ENCODE measurements at regions not wholly inside any gene's neighbourhood (a gene's known extent, or its start where the extent isn't known, plus 50 kb on each side); places are given as distances from the start of the nearest gene placed in this dataset.
"Not testable (repeated sequence)": the region's sequence is repeated elsewhere in the genome, so short reads cannot be mapped to it uniquely, and the experiment has no call there.

DNA sequence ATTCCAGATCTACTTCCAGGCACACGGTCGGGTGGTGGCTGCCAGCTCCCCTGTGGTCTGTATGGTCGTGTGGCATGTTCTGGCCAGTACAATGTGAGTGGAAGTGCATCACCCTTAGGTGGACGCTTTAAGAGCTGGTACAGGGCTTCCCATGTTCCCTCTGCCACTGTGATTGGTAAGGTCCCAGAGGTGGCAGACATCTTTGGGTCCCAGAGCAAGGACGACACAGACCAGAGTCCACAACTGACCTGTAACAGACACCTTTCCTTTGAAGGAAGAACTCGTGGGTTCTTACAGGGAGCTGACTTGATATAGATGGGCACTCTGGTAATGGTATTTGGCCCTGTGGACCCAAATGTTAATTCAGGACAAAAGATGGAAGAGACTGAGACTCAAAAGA is 90.0 kb upstream of the GDNF start:
- TF ChIP-seq, protein P1, sequence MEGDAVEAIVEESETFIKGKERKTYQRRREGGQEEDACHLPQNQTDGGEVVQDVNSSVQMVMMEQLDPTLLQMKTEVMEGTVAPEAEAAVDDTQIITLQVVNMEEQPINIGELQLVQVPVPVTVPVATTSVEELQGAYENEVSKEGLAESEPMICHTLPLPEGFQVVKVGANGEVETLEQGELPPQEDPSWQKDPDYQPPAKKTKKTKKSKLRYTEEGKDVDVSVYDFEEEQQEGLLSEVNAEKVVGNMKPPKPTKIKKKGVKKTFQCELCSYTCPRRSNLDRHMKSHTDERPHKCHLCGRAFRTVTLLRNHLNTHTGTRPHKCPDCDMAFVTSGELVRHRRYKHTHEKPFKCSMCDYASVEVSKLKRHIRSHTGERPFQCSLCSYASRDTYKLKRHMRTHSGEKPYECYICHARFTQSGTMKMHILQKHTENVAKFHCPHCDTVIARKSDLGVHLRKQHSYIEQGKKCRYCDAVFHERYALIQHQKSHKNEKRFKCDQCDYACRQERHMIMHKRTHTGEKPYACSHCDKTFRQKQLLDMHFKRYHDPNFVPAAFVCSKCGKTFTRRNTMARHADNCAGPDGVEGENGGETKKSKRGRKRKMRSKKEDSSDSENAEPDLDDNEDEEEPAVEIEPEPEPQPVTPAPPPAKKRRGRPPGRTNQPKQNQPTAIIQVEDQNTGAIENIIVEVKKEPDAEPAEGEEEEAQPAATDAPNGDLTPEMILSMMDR (IDR thresholded peaks at IDR 0.05; ENCODE audit: borderline replicate concordance, control extremely low read depth, extremely low read depth, insufficient read depth, missing control alignments), result no peak
- in situ Hi-C loops (cut with MboI; ENCODE audit: low sequenced_read_pairs, unreplicated experiment), result no loop called here
- no peak for DNase-seq (ENCODE audit: low spot score)

DNA sequence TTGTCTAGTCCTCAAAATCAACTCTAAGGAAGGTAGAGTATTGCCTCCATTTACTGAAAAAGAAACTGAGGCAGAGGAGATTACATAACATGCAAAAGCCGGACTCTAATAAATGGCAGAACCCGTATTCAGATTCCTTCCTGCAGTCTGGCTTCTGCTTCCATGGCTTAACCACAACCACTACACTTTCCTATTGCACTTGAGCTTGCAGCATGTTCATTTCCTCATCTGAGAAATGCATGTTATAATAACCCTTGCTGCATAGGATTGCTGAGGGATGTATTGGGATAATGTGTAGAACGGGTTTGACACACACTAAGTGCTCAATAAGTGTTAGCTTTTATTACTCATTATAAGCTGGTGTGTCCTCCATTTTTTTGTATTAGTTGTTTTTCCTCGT is 87.9 kb upstream of the GDNF start:
- DNase-seq (ENCODE audit: low spot score); in situ Hi-C loops (cut with MboI; ENCODE audit: low sequenced_read_pairs, unreplicated experiment): not testable (repeated sequence)

DNA sequence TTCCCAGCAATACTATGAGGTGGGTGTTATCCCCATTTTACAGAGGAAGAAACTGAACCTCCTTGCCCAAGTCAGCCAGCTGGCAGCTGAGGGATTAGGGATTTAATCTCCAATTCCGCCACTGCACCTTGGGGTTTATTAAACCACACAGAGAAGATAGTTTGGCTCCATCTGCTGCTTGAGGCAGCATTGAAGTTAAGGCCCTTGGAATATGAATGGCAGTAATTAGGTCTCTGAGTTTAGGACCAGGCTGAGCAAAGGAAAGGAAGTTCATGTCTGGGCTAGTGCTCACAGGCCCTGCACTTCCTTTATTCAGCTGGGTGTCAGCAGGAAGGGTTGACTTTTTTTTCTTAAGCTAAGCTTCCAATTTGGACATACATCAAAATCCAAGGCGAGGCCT is 86.9 kb upstream of the GDNF start:
- TF ChIP-seq, protein P1 (IDR thresholded peaks at IDR 0.05; ENCODE audit: borderline replicate concordance, control extremely low read depth, extremely low read depth, insufficient read depth, missing control alignments), result no peak
- no peak for DNase-seq (ENCODE audit: low spot score)

DNA sequence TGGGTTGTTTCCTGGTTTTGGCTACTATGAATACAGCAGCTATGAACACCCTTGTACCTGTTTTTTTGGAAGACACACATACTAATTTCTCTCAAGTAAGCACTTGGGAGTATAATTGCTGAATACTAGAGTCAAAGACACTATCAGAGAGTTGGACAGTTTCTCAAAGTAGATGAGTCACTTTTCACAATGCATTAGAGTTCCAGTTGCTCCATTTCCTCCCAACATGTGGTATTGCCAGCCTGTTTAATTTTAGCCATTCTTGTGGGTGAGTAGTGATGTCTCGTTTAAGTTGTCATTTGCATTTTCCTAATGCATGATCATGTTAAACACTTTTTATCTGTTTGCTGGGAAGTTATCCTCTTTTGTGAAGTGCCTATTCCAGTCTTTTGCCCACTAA is 81.6 kb upstream of the GDNF start:
- TF ChIP-seq, protein P1 (IDR thresholded peaks at IDR 0.05; ENCODE audit: borderline replicate concordance, control extremely low read depth, extremely low read depth, insufficient read depth, missing control alignments), result no peak
- in situ Hi-C loops (cut with MboI; ENCODE audit: low sequenced_read_pairs, unreplicated experiment), result no loop called here
- DNase-seq (ENCODE audit: low spot score), result no peak

More for the DNA sequence above, 86.9 kb upstream of the GDNF start:
- in situ Hi-C loops (cut with MboI; ENCODE audit: low sequenced_read_pairs, unreplicated experiment), result no loop called here

DNA sequence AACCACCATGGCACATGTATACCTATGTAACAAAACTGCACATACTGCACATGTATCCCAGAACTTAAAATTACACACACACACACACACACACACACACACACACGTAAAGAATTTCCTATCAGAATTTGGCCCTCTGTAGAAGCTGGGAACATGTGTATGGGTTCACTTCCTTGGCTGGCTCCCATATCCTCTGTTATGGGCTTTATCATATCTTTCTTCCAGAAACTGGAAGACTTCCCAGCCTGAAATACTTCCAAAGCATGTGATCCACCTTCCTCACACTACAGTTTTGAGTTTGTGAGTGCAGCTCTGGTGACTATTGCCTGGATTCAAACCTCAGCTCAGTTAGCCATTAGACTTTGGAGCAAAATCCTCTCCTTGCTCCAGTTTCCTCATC is 78.6 kb upstream of the GDNF start:
- TF ChIP-seq, protein P1 (IDR thresholded peaks at IDR 0.05; ENCODE audit: borderline replicate concordance, control extremely low read depth, extremely low read depth, insufficient read depth, missing control alignments), result no peak
- in situ Hi-C loops (cut with MboI; ENCODE audit: low sequenced_read_pairs, unreplicated experiment), result no loop called here

DNA sequence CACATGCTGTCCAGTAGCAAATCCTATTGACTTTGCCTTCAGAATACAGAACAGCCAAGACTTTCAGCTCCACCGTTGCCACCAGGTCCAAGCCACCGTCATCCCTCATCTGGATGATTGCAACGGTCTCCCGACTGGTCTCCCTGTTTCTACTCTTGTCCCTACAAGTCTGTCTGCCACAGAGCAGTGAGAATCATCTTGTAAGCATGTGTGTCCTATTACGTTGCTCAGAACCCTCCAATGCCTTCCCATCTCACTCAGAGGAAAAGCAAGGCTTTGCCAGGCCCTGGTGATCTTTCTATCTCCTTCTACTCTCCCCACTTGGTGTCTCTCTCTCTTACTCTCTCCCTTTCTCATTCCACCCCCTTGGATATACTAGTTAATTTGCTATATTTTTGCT is 76.7 kb upstream of the GDNF start:
- TF ChIP-seq, protein P1 (IDR thresholded peaks at IDR 0.05; ENCODE audit: borderline replicate concordance, control extremely low read depth, extremely low read depth, insufficient read depth, missing control alignments), result no peak
- in situ Hi-C loops (cut with MboI; ENCODE audit: low sequenced_read_pairs, unreplicated experiment), result no loop called here
- DNase-seq (ENCODE audit: low spot score), result no peak

More for the DNA sequence above, 78.6 kb upstream of the GDNF start:
- DNase-seq (ENCODE audit: low spot score), result no peak

DNA sequence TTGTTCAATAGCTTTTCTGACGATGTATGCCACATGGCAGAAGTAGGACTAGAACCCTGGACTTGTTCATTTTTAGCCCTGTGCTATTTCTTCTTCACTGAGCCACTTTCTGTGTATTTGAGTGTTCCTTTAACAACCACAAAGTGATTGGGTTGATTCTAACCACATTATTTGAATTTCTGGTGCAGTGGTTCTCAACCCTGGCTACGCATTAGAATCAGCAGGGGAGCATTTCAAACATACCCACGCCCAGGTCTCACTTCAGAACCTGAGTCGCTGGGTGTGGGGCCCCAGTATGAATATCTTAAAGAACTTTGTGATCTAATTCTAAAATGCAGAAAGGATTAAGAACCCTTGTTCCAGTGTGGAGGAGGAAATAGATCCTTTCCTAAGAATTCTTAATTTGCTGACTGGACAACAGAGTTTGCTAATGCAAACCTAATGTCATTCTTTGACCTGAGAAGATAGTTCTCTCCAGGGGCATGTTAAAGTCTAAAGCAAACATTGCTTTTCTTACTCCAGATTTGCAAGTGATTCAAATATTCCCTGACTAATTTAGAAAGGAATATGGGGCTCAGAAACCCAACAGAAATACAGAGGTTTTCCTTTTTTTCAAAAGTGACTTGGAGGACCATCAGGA is 75.4 kb upstream of the GDNF start:
- TF ChIP-seq, protein P1 (IDR thresholded peaks at IDR 0.05; ENCODE audit: borderline replicate concordance, control extremely low read depth, extremely low read depth, insufficient read depth, missing control alignments), result no peak
- no peak for DNase-seq (ENCODE audit: low spot score)
- in situ Hi-C loops (cut with MboI; ENCODE audit: low sequenced_read_pairs, unreplicated experiment), result no loop called here

DNA sequence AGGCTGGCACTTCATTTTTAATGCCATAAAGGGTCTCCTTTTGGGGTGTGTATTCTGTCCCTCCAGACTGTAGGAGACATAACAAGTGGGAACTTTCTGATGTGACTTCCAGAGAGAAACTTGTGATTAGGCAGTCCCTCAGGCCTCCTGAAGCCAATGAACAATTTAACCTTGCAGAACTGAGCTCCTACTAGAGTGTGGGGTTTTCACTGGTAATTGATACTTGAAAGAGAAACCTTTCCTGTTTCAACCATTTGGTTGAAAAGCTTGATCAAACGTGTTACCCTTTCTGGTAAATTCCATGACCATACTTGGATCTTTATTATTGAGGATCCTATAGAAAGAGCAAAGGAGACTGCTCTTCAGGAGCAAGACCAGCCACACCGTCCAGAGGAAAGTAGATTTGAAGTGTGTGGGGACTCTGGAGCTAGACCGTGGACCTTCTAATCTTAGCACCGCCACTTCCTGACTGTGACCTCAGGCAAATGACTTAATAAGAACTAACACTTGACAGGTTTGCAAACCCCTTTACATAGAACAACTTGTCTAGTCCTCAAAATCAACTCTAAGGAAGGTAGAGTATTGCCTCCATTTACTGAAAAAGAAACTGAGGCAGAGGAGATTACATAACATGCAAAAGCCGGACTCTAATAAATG is 69.9 kb upstream of the GDNF start:
- in situ Hi-C loops (cut with MboI; ENCODE audit: low sequenced_read_pairs, unreplicated experiment), result not testable (repeated sequence)

More for the DNA sequence above, 69.9 kb upstream of the GDNF start:
- DNase-seq (ENCODE audit: low spot score), result not testable (repeated sequence)
